ENCODE measurements at regions not wholly inside any gene's neighbourhood (a gene's known extent, or its start where the extent isn't known, plus 50 kb on each side); places are given as distances from the start of the nearest gene placed in this dataset.

DNA sequence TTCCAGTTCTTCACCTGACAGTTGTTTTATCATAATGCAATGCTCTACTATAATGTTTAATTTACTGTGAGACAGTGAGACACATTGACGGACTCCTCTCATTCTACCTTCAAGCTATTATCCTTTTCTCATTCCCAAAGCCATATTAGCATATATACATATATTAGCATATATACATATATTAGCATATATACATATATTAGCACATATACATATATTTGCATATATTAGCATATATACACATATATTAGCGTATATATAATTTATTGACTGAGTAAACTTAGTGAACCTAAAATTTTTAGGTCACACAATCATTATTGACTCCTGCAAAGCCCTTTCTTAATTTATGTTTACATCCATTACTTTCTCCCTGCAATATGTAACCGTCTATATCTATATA, 555.0 kb upstream of the ADGRB3 start:
- TF ChIP-seq, protein P1, sequence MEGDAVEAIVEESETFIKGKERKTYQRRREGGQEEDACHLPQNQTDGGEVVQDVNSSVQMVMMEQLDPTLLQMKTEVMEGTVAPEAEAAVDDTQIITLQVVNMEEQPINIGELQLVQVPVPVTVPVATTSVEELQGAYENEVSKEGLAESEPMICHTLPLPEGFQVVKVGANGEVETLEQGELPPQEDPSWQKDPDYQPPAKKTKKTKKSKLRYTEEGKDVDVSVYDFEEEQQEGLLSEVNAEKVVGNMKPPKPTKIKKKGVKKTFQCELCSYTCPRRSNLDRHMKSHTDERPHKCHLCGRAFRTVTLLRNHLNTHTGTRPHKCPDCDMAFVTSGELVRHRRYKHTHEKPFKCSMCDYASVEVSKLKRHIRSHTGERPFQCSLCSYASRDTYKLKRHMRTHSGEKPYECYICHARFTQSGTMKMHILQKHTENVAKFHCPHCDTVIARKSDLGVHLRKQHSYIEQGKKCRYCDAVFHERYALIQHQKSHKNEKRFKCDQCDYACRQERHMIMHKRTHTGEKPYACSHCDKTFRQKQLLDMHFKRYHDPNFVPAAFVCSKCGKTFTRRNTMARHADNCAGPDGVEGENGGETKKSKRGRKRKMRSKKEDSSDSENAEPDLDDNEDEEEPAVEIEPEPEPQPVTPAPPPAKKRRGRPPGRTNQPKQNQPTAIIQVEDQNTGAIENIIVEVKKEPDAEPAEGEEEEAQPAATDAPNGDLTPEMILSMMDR (conservative IDR thresholded peaks at IDR 0.05) = no peak
- TF ChIP-seq EZH2 (IDR thresholded peaks at IDR 0.05; ENCODE audit: low read depth) = no peak
- H3K4me1 ChIP-seq (replicated peaks; ENCODE audit: insufficient read depth) = no peaks in the 10 kb centered on the region

DNA sequence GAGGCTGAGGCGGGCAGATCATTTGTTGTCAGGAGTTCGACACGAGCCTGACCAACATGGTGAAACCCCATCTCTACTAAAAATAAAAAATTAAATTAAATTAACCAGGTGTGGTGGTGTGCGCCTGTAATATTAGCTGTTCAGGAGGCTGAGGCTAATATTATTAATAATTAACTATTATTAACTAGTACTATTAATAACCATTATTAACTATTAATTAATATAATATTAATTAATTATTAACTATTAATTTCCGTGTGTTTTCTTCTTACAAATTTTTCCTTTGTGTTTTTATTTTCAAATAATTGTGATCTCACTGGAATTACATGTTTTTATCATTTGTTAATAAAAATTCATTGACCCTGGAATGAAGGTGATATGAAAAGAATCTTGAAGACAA, 557.4 kb upstream of the ADGRB3 start:
- H3K27me3 ChIP-seq (ENCODE audit: insufficient read depth, low read depth) = no peaks in the 10 kb centered on the region
- no peak overlapping the region for H3K4me2 ChIP-seq
- H2AFZ ChIP-seq = no peak overlapping the region
- H3K36me3 ChIP-seq (ENCODE audit: low read depth) = no peaks in the 10 kb centered on the region
- no peaks in the 10 kb centered on the region for H3K9me2 ChIP-seq (ENCODE audit: insufficient read depth)
- DNase-seq = no peak
- H3K4me1 ChIP-seq (replicated peaks; ENCODE audit: insufficient read depth) = no peaks in the 10 kb centered on the region
- H3K9me3 ChIP-seq (ENCODE audit: insufficient read depth, low read depth) = no peaks in the 10 kb centered on the region
- no TSS peak for BruUV-seq (replicated peaks)
- TF ChIP-seq EZH2 (IDR thresholded peaks at IDR 0.05; ENCODE audit: low read depth) = no peak
- TF ChIP-seq, protein P1 (conservative IDR thresholded peaks at IDR 0.05) = no peak
- no peak overlapping the region for H3K4me3 ChIP-seq
- H3K27ac ChIP-seq = no peak overlapping the region
- peaks cover 3% of the 10 kb centered on the region; the same call in 1 of the 2 replicates for H3F3A ChIP-seq (ENCODE audit: insufficient read depth, low read depth)
- no peaks in the 10 kb centered on the region for H3K79me2 ChIP-seq (ENCODE audit: low read depth)
- ChIA-PET CTCF (no interaction called here), POLR2A (ENCODE audit: unreplicated experiment) (no interaction called here)
- H4K20me1 ChIP-seq (ENCODE audit: insufficient read depth) = no peaks in the 10 kb centered on the region
- intact Hi-C loops (cut with micrococcal nuclease; ENCODE audit: unreplicated experiment) = no loop called here

More for the DNA sequence above, 555.0 kb upstream of the ADGRB3 start:
- Histone ChIP-seq H3K36me3 (ENCODE audit: low read depth) (no peaks in the 10 kb centered on the region), H3K27me3 (ENCODE audit: insufficient read depth, low read depth) (no peaks in the 10 kb centered on the region), H2AFZ (no peak overlapping the region), H3K27ac (no peak overlapping the region), H3F3A (ENCODE audit: insufficient read depth, low read depth) (peaks cover 3% of the 10 kb centered on the region; the same call in 1 of the 2 replicates), H3K4me2 (no peak overlapping the region), H3K9me3 (ENCODE audit: insufficient read depth, low read depth) (no peaks in the 10 kb centered on the region), H3K9me2 (ENCODE audit: insufficient read depth) (no peaks in the 10 kb centered on the region), H3K4me3 (no peak overlapping the region), H4K20me1 (ENCODE audit: insufficient read depth) (no peaks in the 10 kb centered on the region), H3K79me2 (ENCODE audit: low read depth) (no peaks in the 10 kb centered on the region)
- ChIA-PET POLR2A (ENCODE audit: unreplicated experiment) (no interaction called here), CTCF (no interaction called here)
- BruUV-seq (replicated peaks) = no TSS peak
- no peak for DNase-seq
- intact Hi-C loops (cut with micrococcal nuclease; ENCODE audit: unreplicated experiment) = no loop called here

DNA sequence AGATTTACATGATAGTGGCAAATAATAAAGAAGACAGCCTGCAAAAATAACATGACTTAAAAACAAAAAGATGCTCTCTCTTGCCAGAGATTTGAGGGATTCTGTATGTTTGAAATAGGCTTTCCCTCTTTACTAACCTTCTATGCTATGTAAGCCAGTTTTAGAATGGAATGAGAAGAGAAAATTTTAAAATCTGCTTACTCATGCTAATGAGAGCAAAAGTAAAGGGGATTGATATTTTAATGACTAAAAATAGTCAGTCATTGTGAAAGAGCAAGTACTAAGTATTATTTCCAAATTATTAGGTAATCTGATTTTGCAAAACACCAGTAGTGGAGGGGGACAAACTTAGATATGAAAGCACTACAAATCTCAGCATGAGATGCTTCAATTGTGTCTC, 563.3 kb upstream of the ADGRB3 start:
- Histone ChIP-seq H3K9me3 (ENCODE audit: insufficient read depth, low read depth) (no peaks in the 10 kb centered on the region), H3F3A (ENCODE audit: insufficient read depth, low read depth) (no peaks in the 10 kb centered on the region), H3K9me2 (ENCODE audit: insufficient read depth) (no peaks in the 10 kb centered on the region), H3K36me3 (ENCODE audit: low read depth) (no peaks in the 10 kb centered on the region), H3K4me3 (no peak overlapping the region), H3K79me2 (ENCODE audit: low read depth) (no peaks in the 10 kb centered on the region), H3K4me2 (no peak overlapping the region), H2AFZ (no peak overlapping the region), H3K4me1 (replicated peaks; ENCODE audit: insufficient read depth) (no peaks in the 10 kb centered on the region), H3K27ac (no peak overlapping the region), H4K20me1 (ENCODE audit: insufficient read depth) (no peaks in the 10 kb centered on the region), H3K27me3 (ENCODE audit: insufficient read depth, low read depth) (no peaks in the 10 kb centered on the region)
- ChIA-PET POLR2A (ENCODE audit: unreplicated experiment) (no interaction called here), CTCF (no interaction called here)
- no TSS peak for BruUV-seq (replicated peaks)
- intact Hi-C loops (cut with micrococcal nuclease; ENCODE audit: unreplicated experiment) = no loop called here
- no peak for TF ChIP-seq EZH2 (IDR thresholded peaks at IDR 0.05; ENCODE audit: low read depth)
- TF ChIP-seq, protein P1 (conservative IDR thresholded peaks at IDR 0.05) = no peak
- DNase-seq = no peak

All from PC-9 (cell line).